ENCODE measurements at regions not wholly inside any gene's neighbourhood (a gene's known extent, or its start where the extent isn't known, plus 50 kb on each side); places are given as distances from the start of the nearest gene placed in this dataset.

DNA sequence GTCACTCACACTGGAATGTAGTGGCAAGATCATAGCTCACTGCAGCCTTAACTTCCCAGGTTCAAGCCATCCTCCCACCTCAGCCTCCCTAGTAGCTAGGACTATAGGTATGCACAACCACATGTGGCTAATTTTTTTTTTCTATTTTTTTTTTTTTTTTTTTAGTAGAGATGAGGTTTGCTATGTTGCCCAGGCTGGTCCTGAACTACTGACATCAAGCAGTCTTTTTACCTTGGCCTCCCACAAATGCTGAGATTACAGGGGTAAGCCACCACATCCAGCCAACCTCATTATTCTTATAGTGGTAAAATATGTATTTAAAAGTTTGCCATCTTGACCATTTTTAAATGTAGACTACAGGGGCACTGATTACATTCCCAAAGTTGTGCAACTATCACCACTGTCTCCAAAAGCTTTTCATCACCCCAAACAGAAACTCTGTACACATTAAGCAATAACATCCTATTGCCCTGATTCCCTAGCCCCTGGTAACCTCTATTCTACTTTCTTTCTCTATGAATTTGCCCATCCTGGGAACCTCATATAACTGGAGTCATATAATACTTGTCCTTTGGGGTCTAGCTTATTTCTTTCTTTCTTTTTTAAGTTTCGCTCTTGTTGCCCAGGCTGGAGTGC lies 268.0 kb upstream of the JARID2 start:
- Histone ChIP-seq H3K4me2 (ENCODE audit: low read depth, low read length, poor library complexity, severe bottlenecking) (no peak overlapping the region), H3K9ac (ENCODE audit: low read length) (no peak overlapping the region), H3K9me2 (replicated peaks; ENCODE audit: insufficient read depth, low read length) (no peaks in the 10 kb centered on the region), H3K36me3 (ENCODE audit: low read length) (no peaks in the 10 kb centered on the region), H3K79me2 (ENCODE audit: insufficient read depth, low read length) (no peaks in the 10 kb centered on the region), H3K27me3 (ENCODE audit: low read length) (no peaks in the 10 kb centered on the region), H3K9me3 (ENCODE audit: insufficient read depth, low read length) (0 out of 2 replicates have a peak, but pooled peaks cover 6% of the 10 kb centered on the region), H4K20me1 (ENCODE audit: low read depth, low read length) (no peaks in the 10 kb centered on the region), H3F3A (ENCODE audit: insufficient read depth) (no peaks in the 10 kb centered on the region), H2AFZ (ENCODE audit: low read depth, low read length, severe bottlenecking) (no peak overlapping the region), H3K27ac (ENCODE audit: low read depth, low read length) (no peak overlapping the region), H3K4me3 (ENCODE audit: insufficient read depth, low read length, poor library complexity, severe bottlenecking) (no peak overlapping the region)
- TF ChIP-seq EZH2phosphoT487 (conservative IDR thresholded peaks at IDR 0.05; ENCODE audit: low read length) (no peak), CTCF (IDR thresholded peaks at IDR 0.05; ENCODE audit: insufficient read depth, low read length, poor library complexity, severe bottlenecking) (no peak)

DNA sequence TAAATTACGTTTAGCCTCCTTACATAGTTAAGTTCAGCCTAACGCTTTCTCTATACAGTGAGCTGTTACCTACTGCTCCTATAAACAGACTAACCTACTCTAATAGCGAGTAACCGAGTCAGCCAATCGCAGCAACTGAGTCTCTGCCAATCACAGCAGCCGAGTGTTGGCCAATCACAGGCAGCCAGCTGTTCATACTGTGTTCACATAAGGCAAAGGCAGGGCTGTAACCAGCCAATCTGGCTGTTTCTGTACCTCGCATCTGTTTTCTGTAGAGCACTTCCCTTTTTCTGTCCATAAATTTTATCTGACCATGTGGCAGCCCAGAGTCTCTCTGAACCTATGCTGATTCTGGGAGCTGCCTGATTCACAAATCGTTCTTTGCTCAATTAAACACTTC lies 263.9 kb upstream of the JARID2 start:
- no peak overlapping the region for H3K27ac ChIP-seq (ENCODE audit: low read depth, low read length)
- H3K4me3 ChIP-seq (ENCODE audit: insufficient read depth, low read length, poor library complexity, severe bottlenecking) = no peak overlapping the region
- H3K4me2 ChIP-seq (ENCODE audit: low read depth, low read length, poor library complexity, severe bottlenecking) = no peak overlapping the region
- H3K9me2 ChIP-seq (replicated peaks; ENCODE audit: insufficient read depth, low read length) = no peaks in the 10 kb centered on the region
- no peak overlapping the region for H2AFZ ChIP-seq (ENCODE audit: low read depth, low read length, severe bottlenecking)
- H3K79me2 ChIP-seq (ENCODE audit: insufficient read depth, low read length) = no peaks in the 10 kb centered on the region
- no peaks in the 10 kb centered on the region for H3K36me3 ChIP-seq (ENCODE audit: low read length)
- H3K27me3 ChIP-seq (ENCODE audit: low read length) = no peaks in the 10 kb centered on the region
- H3K9me3 ChIP-seq (ENCODE audit: insufficient read depth, low read length) = 0 out of 2 replicates have a peak, but pooled peaks cover 6% of the 10 kb centered on the region
- no peaks in the 10 kb centered on the region for H4K20me1 ChIP-seq (ENCODE audit: low read depth, low read length)
- TF ChIP-seq EZH2phosphoT487 (conservative IDR thresholded peaks at IDR 0.05; ENCODE audit: low read length) (no peak), CTCF (IDR thresholded peaks at IDR 0.05; ENCODE audit: insufficient read depth, low read length, poor library complexity, severe bottlenecking) (no peak)
- H3F3A ChIP-seq (ENCODE audit: insufficient read depth) = no peaks in the 10 kb centered on the region
- H3K9ac ChIP-seq (ENCODE audit: low read length) = no peak overlapping the region

DNA sequence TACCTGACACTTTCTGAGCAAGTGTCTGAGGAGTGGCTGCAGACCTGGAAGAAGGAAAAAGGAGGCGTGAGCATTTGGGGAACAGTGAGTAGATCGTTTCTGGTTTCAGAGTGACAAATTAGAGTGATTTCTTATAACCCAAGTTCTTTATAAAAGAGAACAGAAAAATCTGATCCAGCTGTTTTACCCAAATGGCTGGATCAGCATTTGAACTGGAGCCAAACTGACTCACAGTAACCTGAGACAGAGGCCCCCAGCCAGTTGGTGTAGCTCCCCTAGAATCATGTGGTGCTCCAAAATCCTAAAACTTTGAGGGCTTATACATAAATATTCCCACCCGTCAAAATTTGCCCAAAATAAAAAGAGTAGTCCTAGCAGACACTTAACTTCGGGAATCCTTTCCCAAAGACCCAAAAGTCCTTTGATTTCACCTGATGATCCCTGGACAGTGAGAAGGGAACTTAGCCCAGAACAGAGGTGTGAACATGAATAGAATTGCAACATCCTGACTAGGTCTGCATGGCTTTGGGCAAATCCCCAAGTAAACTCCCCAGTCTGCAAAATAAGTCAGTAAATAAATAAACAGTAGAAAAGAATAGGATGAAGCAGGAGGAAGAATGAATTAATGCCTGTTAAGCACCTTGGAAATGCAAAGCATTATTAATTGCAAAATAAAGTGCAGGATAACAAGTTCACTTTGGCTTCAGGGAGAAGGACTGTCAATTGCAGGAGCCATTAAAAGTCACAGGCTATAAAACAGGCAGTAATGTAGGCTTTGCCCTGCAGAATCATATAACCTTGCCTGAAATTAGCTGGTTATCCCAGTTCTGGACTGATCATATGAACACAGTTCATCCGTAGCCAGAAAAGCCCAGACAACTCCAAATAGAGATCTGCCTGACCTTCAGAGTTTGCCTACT lies 262.0 kb upstream of the JARID2 start:
- Histone ChIP-seq H4K20me1 (ENCODE audit: low read depth, low read length) (no peaks in the 10 kb centered on the region), H3K27ac (ENCODE audit: low read depth, low read length) (no peak overlapping the region), H3K4me2 (ENCODE audit: low read depth, low read length, poor library complexity, severe bottlenecking) (no peak overlapping the region), H2AFZ (ENCODE audit: low read depth, low read length, severe bottlenecking) (no peak overlapping the region), H3K4me3 (ENCODE audit: insufficient read depth, low read length, poor library complexity, severe bottlenecking) (no peak overlapping the region), H3K9me2 (replicated peaks; ENCODE audit: insufficient read depth, low read length) (no peaks in the 10 kb centered on the region), H3K9ac (ENCODE audit: low read length) (no peak overlapping the region), H3K9me3 (ENCODE audit: insufficient read depth, low read length) (0 out of 2 replicates have a peak, but pooled peaks cover 6% of the 10 kb centered on the region), H3K36me3 (ENCODE audit: low read length) (no peaks in the 10 kb centered on the region), H3F3A (ENCODE audit: insufficient read depth) (no peaks in the 10 kb centered on the region), H3K27me3 (ENCODE audit: low read length) (no peaks in the 10 kb centered on the region), H3K79me2 (ENCODE audit: insufficient read depth, low read length) (no peaks in the 10 kb centered on the region)
- TF ChIP-seq EZH2phosphoT487 (conservative IDR thresholded peaks at IDR 0.05; ENCODE audit: low read length) (no peak), CTCF (IDR thresholded peaks at IDR 0.05; ENCODE audit: insufficient read depth, low read length, poor library complexity, severe bottlenecking) (no peak)
